ENCODE measurements at regions not wholly inside any gene's neighbourhood (a gene's known extent, or its start where the extent isn't known, plus 50 kb on each side); places are given as distances from the start of the nearest gene placed in this dataset.

- Histone ChIP-seq H3K36me3 (no peaks in the 10 kb centered on the region), H3K4me3 (no peak overlapping the region), H3K9me3 (replicated peaks) (no peaks in the 10 kb centered on the region), H3K27me3 (ENCODE audit: low read depth) (no peaks in the 10 kb centered on the region), H3K4me1 (no peaks in the 10 kb centered on the region), H3K27ac (replicated peaks) (no peak overlapping the region)
- DNase-seq, result no peak
- TF ChIP-seq, protein P1, sequence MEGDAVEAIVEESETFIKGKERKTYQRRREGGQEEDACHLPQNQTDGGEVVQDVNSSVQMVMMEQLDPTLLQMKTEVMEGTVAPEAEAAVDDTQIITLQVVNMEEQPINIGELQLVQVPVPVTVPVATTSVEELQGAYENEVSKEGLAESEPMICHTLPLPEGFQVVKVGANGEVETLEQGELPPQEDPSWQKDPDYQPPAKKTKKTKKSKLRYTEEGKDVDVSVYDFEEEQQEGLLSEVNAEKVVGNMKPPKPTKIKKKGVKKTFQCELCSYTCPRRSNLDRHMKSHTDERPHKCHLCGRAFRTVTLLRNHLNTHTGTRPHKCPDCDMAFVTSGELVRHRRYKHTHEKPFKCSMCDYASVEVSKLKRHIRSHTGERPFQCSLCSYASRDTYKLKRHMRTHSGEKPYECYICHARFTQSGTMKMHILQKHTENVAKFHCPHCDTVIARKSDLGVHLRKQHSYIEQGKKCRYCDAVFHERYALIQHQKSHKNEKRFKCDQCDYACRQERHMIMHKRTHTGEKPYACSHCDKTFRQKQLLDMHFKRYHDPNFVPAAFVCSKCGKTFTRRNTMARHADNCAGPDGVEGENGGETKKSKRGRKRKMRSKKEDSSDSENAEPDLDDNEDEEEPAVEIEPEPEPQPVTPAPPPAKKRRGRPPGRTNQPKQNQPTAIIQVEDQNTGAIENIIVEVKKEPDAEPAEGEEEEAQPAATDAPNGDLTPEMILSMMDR (IDR thresholded peaks at IDR 0.05; ENCODE audit: borderline replicate concordance), result no peak
- intact Hi-C loops (cut with micrococcal nuclease), result no loop called here
Measured at GRCh38 chrX:96002431-96002830, 682.2 kb upstream of the DIAPH2 start.

DNA sequence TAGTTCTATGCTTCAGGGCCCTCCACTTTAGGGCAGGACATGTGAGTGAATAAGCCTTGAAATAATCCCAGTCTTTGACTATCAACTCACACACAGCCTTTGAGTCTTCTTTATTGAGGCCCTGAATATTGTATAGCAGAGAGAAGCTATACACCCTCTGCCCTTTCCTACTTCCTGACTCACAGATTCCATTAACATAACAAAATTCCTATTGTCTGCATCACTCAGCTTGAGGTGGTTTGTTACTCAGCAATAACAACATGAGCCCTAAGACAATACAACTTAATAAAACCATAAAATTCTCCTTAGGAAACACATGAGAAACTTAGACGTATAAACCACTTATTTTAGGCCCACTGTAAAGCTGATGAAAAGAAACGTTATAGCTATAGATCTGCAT, 680.3 kb upstream of the DIAPH2 start:
- intact Hi-C loops (cut with micrococcal nuclease), result no loop called here
- Histone ChIP-seq H3K4me3 (no peak overlapping the region), H3K27me3 (ENCODE audit: low read depth) (no peaks in the 10 kb centered on the region), H3K36me3 (no peaks in the 10 kb centered on the region), H3K4me1 (no peaks in the 10 kb centered on the region), H3K9me3 (replicated peaks) (no peaks in the 10 kb centered on the region), H3K27ac (replicated peaks) (no peak overlapping the region)
- DNase-seq, result no peak
- TF ChIP-seq, protein P1 (IDR thresholded peaks at IDR 0.05; ENCODE audit: borderline replicate concordance), result no peak

DNA sequence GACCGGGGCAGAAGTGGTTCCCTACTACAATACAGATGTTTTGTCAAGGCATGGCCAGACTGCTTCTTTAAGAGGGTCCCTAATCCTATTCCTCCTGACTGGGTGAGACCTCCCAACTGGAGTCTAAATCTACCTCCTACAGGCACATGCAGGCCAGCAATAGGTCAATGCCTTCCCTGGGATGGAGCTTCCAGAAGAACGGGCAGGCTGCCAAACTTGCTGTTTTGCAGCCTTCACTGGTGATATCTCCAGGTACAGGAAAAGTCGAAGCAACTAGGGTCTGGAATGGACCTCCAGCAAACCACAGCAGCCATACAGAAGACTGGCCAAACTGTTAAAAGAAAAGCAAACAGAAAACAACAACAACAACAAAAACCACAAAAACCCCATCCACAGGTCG, 678.4 kb upstream of the DIAPH2 start:
- Histone ChIP-seq H3K27me3 (ENCODE audit: low read depth) (no peaks in the 10 kb centered on the region), H3K36me3 (no peaks in the 10 kb centered on the region), H3K9me3 (replicated peaks) (no peaks in the 10 kb centered on the region), H3K4me3 (no peak overlapping the region), H3K4me1 (no peaks in the 10 kb centered on the region), H3K27ac (replicated peaks) (no peak overlapping the region)
- no peak for DNase-seq
- intact Hi-C loops (cut with micrococcal nuclease), result no loop called here
- TF ChIP-seq, protein P1 (IDR thresholded peaks at IDR 0.05; ENCODE audit: borderline replicate concordance), result no peak

GRCh38 chrX:96027407-96027806, 657.2 kb upstream of the DIAPH2 start:
- no peak for DNase-seq
- Histone ChIP-seq H3K4me1 (no peaks in the 10 kb centered on the region), H3K27ac (replicated peaks) (no peak overlapping the region), H3K9me3 (replicated peaks) (peaks cover 5% of the 10 kb centered on the region), H3K4me3 (no peak overlapping the region), H3K27me3 (ENCODE audit: low read depth) (no peaks in the 10 kb centered on the region), H3K36me3 (no peaks in the 10 kb centered on the region)
- intact Hi-C loops (cut with micrococcal nuclease), result no loop called here
- TF ChIP-seq, protein P1 (IDR thresholded peaks at IDR 0.05; ENCODE audit: borderline replicate concordance), result no peak

DNA sequence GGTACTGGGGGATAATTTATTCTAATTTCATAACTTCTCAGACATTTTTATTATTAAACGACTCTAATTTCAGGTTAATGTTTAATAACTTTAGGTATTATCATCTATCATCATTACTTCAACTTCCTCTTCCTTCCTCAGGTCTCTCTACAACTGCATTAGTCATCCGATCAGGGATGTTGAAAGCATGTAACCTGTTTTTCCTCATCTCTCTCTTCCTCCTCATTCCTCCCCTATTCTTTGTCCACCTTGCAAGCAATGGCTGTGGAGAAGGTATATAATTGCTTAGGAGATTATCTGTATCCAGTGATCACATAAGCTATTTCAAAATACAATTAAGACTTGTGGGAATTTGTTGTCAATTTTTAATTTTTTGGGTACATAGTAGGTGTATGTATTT, 632.6 kb upstream of the DIAPH2 start:
- H3K27ac ChIP-seq (replicated peaks), result no peak overlapping the region
- H3K36me3 ChIP-seq, result no peaks in the 10 kb centered on the region
- H3K4me1 ChIP-seq, result no peaks in the 10 kb centered on the region
- intact Hi-C loops (cut with micrococcal nuclease), result no loop called here
- H3K9me3 ChIP-seq (replicated peaks), result no peaks in the 10 kb centered on the region
- H3K27me3 ChIP-seq (ENCODE audit: low read depth), result no peaks in the 10 kb centered on the region
- TF ChIP-seq, protein P1 (IDR thresholded peaks at IDR 0.05; ENCODE audit: borderline replicate concordance), result no peak
- no peak overlapping the region for H3K4me3 ChIP-seq
- DNase-seq, result no peak

DNA sequence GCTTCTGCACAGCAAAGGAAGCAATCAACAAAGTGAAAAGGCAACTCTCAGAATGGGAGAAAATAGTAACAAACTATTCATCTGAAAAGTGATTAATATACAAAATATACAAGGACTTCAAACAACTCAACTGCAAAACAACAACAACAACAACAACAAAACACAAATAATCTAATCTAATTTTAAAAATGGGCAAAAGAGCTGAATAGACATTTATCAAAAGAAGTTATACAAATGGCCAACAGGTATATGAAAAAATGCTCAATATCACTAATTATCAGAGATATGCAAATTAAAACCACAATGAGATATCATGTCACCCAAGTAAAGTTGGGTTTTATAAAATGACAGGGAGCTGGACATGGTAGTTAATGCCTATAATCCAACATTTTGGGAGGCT, 602.8 kb upstream of the DIAPH2 start:
- Histone ChIP-seq H3K27me3 (ENCODE audit: low read depth) (no peaks in the 10 kb centered on the region), H3K27ac (replicated peaks) (no peak overlapping the region), H3K4me1 (no peaks in the 10 kb centered on the region), H3K9me3 (replicated peaks) (no peaks in the 10 kb centered on the region), H3K4me3 (no peak overlapping the region), H3K36me3 (no peaks in the 10 kb centered on the region)
- DNase-seq, result no peak
- TF ChIP-seq, protein P1 (IDR thresholded peaks at IDR 0.05; ENCODE audit: borderline replicate concordance), result no peak
- intact Hi-C loops (cut with micrococcal nuclease), result no loop called here
